H1 (cell line): ENCODE measurements at regions not wholly inside any gene's neighbourhood (a gene's known extent, or its start where the extent isn't known, plus 50 kb on each side); places are given as distances from the start of the nearest gene placed in this dataset.

Experiments
- ASH2L ChIP-seq: fragments of 200-600, 300-600 bp; sonication (generic); IDR thresholded peaks from one replicate; pipeline ENCODE4 v1.7.1; 2017; ENCODE audit warnings: low read length
- CHD1 ChIP-seq: IDR thresholded peaks from 2 replicates; pipeline ENCODE4 v1.6.1; 2012; ENCODE audit warnings: low read depth, low read length, improper control_type of control experiment
- SAP30 ChIP-seq: fragments of 300-600 bp; sonication (generic); IDR thresholded peaks from 2 replicates; pipeline ENCODE4 v1.7.1; 2012; ENCODE audit warnings: low read length, moderate library complexity, mild to moderate bottlenecking, inconsistent platforms; ENCODE audit not compliant: insufficient read depth, insufficient replicate concordance
- SUZ12 ChIP-seq: fragments of 200-600 bp; sonication (generic); IDR thresholded peaks from 2 replicates; pipeline ENCODE4 v1.6.1; 2012; ENCODE audit warnings: mild to moderate bottlenecking, inconsistent platforms, low read length, moderate library complexity, mixed read lengths

GRCh38 chr14:84021433-84021832, 1508.5 kb upstream of the FLRT2 start (continued):
- no peak for TF ChIP-seq CHD1
- no peak for TF ChIP-seq SAP30
- TF ChIP-seq ASH2L: no peak
- TF ChIP-seq SUZ12: no peak
- TF ChIP-seq, all 59 proteins: peak for 0
